GM12878 (cell line): ENCODE measurements at regions not wholly inside any gene's neighbourhood (a gene's known extent, or its start where the extent isn't known, plus 50 kb on each side); places are given as distances from the start of the nearest gene placed in this dataset.

Source experiments
- ATAC-seq: fragments of 200-7000 bp; cut with Tn5 transposase; 3 replicates; pipeline ENCODE4 v1.9.1; 2020; ENCODE audit warnings: mild to moderate bottlenecking, moderate library complexity
- BruUV-seq: library from RNA; stranded (reverse); fragments of 400-500 nt; replicated peaks from 2 replicates; lab custom pipeline; 2021; lab: Mats Ljungman, UMichigan
- CTCF ChIA-PET: fragments of 300-600 bp; sonication (Branson Sonifier 250); formaldehyde crosslinking; extraction: SDS; loops from one replicate; lab custom pipeline; 2021; ENCODE audit warnings: inconsistent platforms; lab: Yijun Ruan, JAX
- POLR2A ChIA-PET: fragments of 350-600 bp; formaldehyde crosslinking; extraction: SDS; loops from one replicate; lab custom pipeline; 2021; ENCODE audit warnings: inconsistent platforms; lab: Charles Lee
- RAD21 ChIA-PET: fragments of 300-600 bp; sonication (Branson Sonifier 250); formaldehyde crosslinking; loops from one replicate; lab custom pipeline; 2023; ENCODE audit warnings: antibody characterized with exemption; ENCODE audit not compliant: unreplicated experiment; lab: Charles Lee
- SMC1A ChIA-PET: fragments of 300-600 bp; sonication (Branson Sonifier 250); formaldehyde crosslinking; loops from one replicate; lab custom pipeline; 2023; ENCODE audit not compliant: unreplicated experiment, uncharacterized antibody; lab: Charles Lee
- DNase-seq: peaks from one replicate; pipeline ENCODE4 v3.0.0-alpha.2; 2011; ENCODE audit warnings: low read depth, low spot score
- FAIRE-seq: peaks from 3 replicates; lab custom pipeline; 2011; peaks lifted over from hg19 to GRCh38; lab: Jason Lieb, UNC
- H2AFZ ChIP-seq: 2 replicates; pipeline ENCODE4 v1.6.0; 2011; ENCODE audit warnings: low read depth, low read length, control low read depth; ENCODE audit not compliant: control insufficient read depth
- H3K27ac ChIP-seq: 2 replicates; pipeline ENCODE4 v1.5.1; 2011; ENCODE audit warnings: control low read depth; ENCODE audit not compliant: control insufficient read depth, insufficient read depth
- H3K27me3 ChIP-seq, 2 experiments: replicated peaks in 1 of 2; 2 replicates each; pipeline versions ENCODE4 v1.6.0 to v1.6.1; 2011; ENCODE audit warnings: low read length in 1 of 2; ENCODE audit not compliant: control insufficient read depth in 2 of 2, insufficient read depth in 2 of 2
- H3K36me3 ChIP-seq, 2 experiments: 2 replicates each; pipeline ENCODE4 v1.5.1; 2011; ENCODE audit warnings: low read length in 1 of 2; ENCODE audit not compliant: control insufficient read depth in 2 of 2, insufficient read depth in 2 of 2
- H3K4me1 ChIP-seq: 2 replicates; pipeline ENCODE4 v1.6.1; 2011; ENCODE audit warnings: mild to moderate bottlenecking, low read length, moderate library complexity, mixed read lengths; ENCODE audit not compliant: control insufficient read depth, insufficient read depth
- H3K4me2 ChIP-seq: 2 replicates; pipeline ENCODE4 v1.6.0; 2011; ENCODE audit warnings: control low read depth; ENCODE audit not compliant: control insufficient read depth, insufficient read depth
- H3K4me3 ChIP-seq: fragments of 200-600 bp; sonication (generic); 2 replicates; pipeline ENCODE4 v1.5.1; 2016
- H3K79me2 ChIP-seq: 2 replicates; pipeline ENCODE4 v1.6.0; 2011; ENCODE audit warnings: low read length; ENCODE audit not compliant: control insufficient read depth, insufficient read depth
- H3K9ac ChIP-seq: 2 replicates; pipeline ENCODE4 v1.8.0; 2011; ENCODE audit warnings: low read length, control low read depth, mixed read lengths; ENCODE audit not compliant: control insufficient read depth, insufficient read depth
- H3K9me3 ChIP-seq: replicated peaks from 3 replicates; pipeline ENCODE4 v1.5.1; 2011; ENCODE audit warnings: mild to moderate bottlenecking, low read length; ENCODE audit not compliant: control insufficient read depth, insufficient read depth
- H4K20me1 ChIP-seq: 2 replicates; pipeline ENCODE4 v1.6.0; 2011; ENCODE audit not compliant: control insufficient read depth, insufficient read depth
- BACH1 ChIP-seq: fragments of 450-650 bp; IDR thresholded peaks from 2 replicates; pipeline ENCODE4 v1.6.1; 2017; ENCODE audit warnings: mild to moderate bottlenecking, borderline replicate concordance
- CBX3 ChIP-seq: fragments of 200-600 bp; sonication (generic); IDR thresholded peaks from 2 replicates; pipeline ENCODE4 v1.6.1; 2016; ENCODE audit warnings: low read depth, borderline replicate concordance
- EED ChIP-seq: sonication (generic); IDR thresholded peaks from 2 replicates; pipeline ENCODE4 v1.6.1; 2016; ENCODE audit warnings: antibody characterized with exemption, low read depth
- EGR1 ChIP-seq, 2 experiments: IDR thresholded peaks; 1 replicate in 1 of 2; 2 replicates in 1 of 2; pipeline ENCODE4 v1.6.1; 2011 to 2012; ENCODE audit warnings: low read depth in 2 of 2, low read length in 2 of 2, borderline replicate concordance in 1 of 2, mild to moderate bottlenecking in 1 of 2, moderate library complexity in 1 of 2
- ETV6 ChIP-seq, 2 experiments: fragments of 450-650 bp in 1 of 2; IDR thresholded peaks in 1 of 2; conservative IDR thresholded peaks in 1 of 2; 2 replicates each; pipeline ENCODE4 v1.6.1; 2014; ENCODE audit warnings: antibody characterized with exemption in 1 of 2, borderline replicate concordance in 1 of 2, low read depth in 1 of 2, mild to moderate bottlenecking in 1 of 2, moderate library complexity in 1 of 2
- HDGF ChIP-seq: fragments of 450-650 bp; IDR thresholded peaks from 2 replicates; pipeline ENCODE4 v1.6.1; 2016; ENCODE audit warnings: antibody characterized with exemption
- IKZF1 ChIP-seq: fragments of 450-650 bp; conservative IDR thresholded peaks from 2 replicates; pipeline ENCODE4 v1.6.1; 2017; ENCODE audit warnings: antibody characterized with exemption, mild to moderate bottlenecking
- IRF4 ChIP-seq: IDR thresholded peaks from 2 replicates; pipeline ENCODE4 v1.6.1; 2011; ENCODE audit warnings: low read depth, low read length
- KDM1A ChIP-seq: fragments of 200-600 bp; sonication (generic); IDR thresholded peaks from 2 replicates; pipeline ENCODE4 v1.6.1; 2016; ENCODE audit warnings: borderline replicate concordance
- KLF5 ChIP-seq: fragments of 450-650 bp; IDR thresholded peaks from 2 replicates; pipeline ENCODE4 v1.6.1; 2014; ENCODE audit warnings: mild to moderate bottlenecking; ENCODE audit not compliant: partially characterized antibody
- PAX5 ChIP-seq: IDR thresholded peaks from 2 replicates; pipeline ENCODE4 v1.6.1; 2011; ENCODE audit warnings: low read depth, low read length, borderline replicate concordance
- POLR2A ChIP-seq: IDR thresholded peaks from 2 replicates; pipeline ENCODE4 v1.6.1; 2011; ENCODE audit warnings: low read depth, mild to moderate bottlenecking, low read length
- RELA ChIP-seq: fragments of 450-650 bp; IDR thresholded peaks from 2 replicates; pipeline ENCODE4 v1.8.0; 2014; ENCODE audit warnings: borderline replicate concordance; ENCODE audit not compliant: partially characterized antibody
- SMARCA5 ChIP-seq: fragments of 450-650 bp; IDR thresholded peaks from 2 replicates; pipeline ENCODE4 v1.6.1; 2017; ENCODE audit warnings: mild to moderate bottlenecking
- SREBF1 ChIP-seq: IDR thresholded peaks from 2 replicates; pipeline ENCODE4 v1.6.1; 2012; ENCODE audit warnings: mild to moderate bottlenecking, low read length
- TCF7 ChIP-seq: IDR thresholded peaks from 2 replicates; pipeline ENCODE4 v1.6.1; 2014; ENCODE audit warnings: antibody characterized with exemption, borderline replicate concordance
- ZZZ3 ChIP-seq: IDR thresholded peaks from 2 replicates; pipeline ENCODE4 v1.6.1; 2011; ENCODE audit warnings: low read depth; ENCODE audit not compliant: control insufficient read depth, insufficient read length
- WGBS: methylation state at CpG from one replicate; pipeline ENCODE4 v1.1.6; 2016; ENCODE audit warnings: low lambda C conversion rate; ENCODE audit not compliant: insufficient replicate concordance, insufficient coverage; ENCODE audit errors: missing lambda C conversion rate; 5-methylcytosine and 5-hydroxymethylcytosine counted together
- in situ Hi-C: fragments of 300-500 bp; cut with MboI; formaldehyde crosslinking; loops from 9 replicates; pipeline ENCODE4 v1.14.3; 2018; ENCODE audit warnings: mixed read lengths
- intact Hi-C: fragments of 100-400 bp; cut with micrococcal nuclease; formaldehyde crosslinking; loops from one replicate; pipeline ENCODE4 v1.14.2; 2022; ENCODE audit not compliant: unreplicated experiment
- TF ChIP-seq, protein P1 (sequence below): IDR thresholded peaks from 2 replicates; pipeline ENCODE4 v1.6.1; 2011; ENCODE audit warnings: mild to moderate bottlenecking, low read depth, low read length, moderate library complexity; ENCODE audit not compliant: insufficient replicate concordance
- TF ChIP-seq, protein P2 (sequence below): fragments of 450-650 bp; formaldehyde crosslinking; IDR thresholded peaks from 2 replicates; pipeline ENCODE4 v1.4.0; 2022; ENCODE audit warnings: mild to moderate bottlenecking, moderate library complexity

DNA sequence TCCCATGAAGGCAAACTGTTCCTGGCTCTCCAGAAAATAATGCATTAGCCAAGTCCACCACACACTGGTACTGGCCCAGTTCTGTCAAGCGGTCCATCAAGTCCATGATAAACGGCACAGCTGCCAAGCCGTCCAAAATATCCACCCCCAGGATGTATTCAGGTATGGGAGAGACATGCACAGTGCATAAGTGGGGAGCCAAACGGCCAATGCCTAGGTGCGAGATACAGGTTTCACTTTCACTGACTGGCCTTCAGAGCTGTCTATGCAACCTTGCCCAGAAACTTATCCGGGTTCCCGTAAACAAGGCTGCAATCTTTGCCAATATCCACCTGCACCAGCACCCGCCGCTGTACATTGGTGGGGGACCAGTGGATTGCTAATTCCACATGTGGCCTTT is 795.8 kb downstream of the EFNA5 start:
- Histone ChIP-seq H3K27me3 (no peaks in the 10 kb centered on the region), H3K27ac (no peak overlapping the region), H3K4me1 (no peaks in the 10 kb centered on the region), H3K9me3 (no peaks in the 10 kb centered on the region; the same call in 2 of the 3 replicates), H4K20me1 (no peaks in the 10 kb centered on the region), H3K4me2 (no peak overlapping the region), H3K9ac (no peak overlapping the region), H2AFZ (no peak overlapping the region), H3K36me3 (no peaks in the 10 kb centered on the region), H3K79me2 (no peaks in the 10 kb centered on the region), H3K4me3 (no peak overlapping the region)
- DNase-seq (no peak), FAIRE-seq (no peak), ATAC-seq (peak; percentile 34; the same call in 2 of the 3 replicates)
- in situ Hi-C loops = no loop called here
- SMC1A ChIA-PET = interaction anchor here (0.6 to 1.0 kb wide), 2 partner anchors 116 to 605 kb away, joined by 3 to 5 read pairs; no protein-coding TSS in a partner anchor
- WGBS = 80% methylated on average over 9 of the region's 9 CpGs
- no TSS peak for BruUV-seq
- intact Hi-C loops = loop anchor here (2.0 to 10.0 kb wide), 2 partner anchors 420 to 606 kb away; no protein-coding TSS in a partner anchor
- CTCF ChIA-PET = interaction anchor here (0.6 kb wide), 1 partner anchor 621 kb away, joined by 3 read pairs; no protein-coding TSS in a partner anchor
- POLR2A ChIA-PET = no interaction called here
- TF ChIP-seq PAX5 (no peak), KDM1A (no peak), SMARCA5 (no peak), SREBF1 (no peak), RELA (no peak), CBX3 (no peak), KLF5 (no peak), ETV6 (conservative IDR thresholded peaks at IDR 0.05 in 1 of 2, IDR thresholded peaks at IDR 0.05 in 1 of 2; ENCODE audit: borderline replicate concordance in 1 of 2, low read depth in 1 of 2) (no peak), EGR1 (IDR thresholded peaks at IDR 0.05; ENCODE audit: borderline replicate concordance in 1 of 2, low read depth in 2 of 2, low read length in 2 of 2) (no peak), POLR2A (no peak), IKZF1 (no peak), BACH1 (no peak), IRF4 (no peak), TCF7 (no peak), EED (no peak), ZZZ3 (no peak), HDGF (no peak)
- TF ChIP-seq, protein P1, sequence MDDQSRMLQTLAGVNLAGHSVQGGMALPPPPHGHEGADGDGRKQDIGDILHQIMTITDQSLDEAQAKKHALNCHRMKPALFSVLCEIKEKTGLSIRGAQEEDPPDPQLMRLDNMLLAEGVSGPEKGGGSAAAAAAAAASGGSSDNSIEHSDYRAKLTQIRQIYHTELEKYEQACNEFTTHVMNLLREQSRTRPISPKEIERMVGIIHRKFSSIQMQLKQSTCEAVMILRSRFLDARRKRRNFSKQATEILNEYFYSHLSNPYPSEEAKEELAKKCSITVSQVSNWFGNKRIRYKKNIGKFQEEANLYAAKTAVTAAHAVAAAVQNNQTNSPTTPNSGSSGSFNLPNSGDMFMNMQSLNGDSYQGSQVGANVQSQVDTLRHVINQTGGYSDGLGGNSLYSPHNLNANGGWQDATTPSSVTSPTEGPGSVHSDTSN = no peak
- TF ChIP-seq, protein P2, sequence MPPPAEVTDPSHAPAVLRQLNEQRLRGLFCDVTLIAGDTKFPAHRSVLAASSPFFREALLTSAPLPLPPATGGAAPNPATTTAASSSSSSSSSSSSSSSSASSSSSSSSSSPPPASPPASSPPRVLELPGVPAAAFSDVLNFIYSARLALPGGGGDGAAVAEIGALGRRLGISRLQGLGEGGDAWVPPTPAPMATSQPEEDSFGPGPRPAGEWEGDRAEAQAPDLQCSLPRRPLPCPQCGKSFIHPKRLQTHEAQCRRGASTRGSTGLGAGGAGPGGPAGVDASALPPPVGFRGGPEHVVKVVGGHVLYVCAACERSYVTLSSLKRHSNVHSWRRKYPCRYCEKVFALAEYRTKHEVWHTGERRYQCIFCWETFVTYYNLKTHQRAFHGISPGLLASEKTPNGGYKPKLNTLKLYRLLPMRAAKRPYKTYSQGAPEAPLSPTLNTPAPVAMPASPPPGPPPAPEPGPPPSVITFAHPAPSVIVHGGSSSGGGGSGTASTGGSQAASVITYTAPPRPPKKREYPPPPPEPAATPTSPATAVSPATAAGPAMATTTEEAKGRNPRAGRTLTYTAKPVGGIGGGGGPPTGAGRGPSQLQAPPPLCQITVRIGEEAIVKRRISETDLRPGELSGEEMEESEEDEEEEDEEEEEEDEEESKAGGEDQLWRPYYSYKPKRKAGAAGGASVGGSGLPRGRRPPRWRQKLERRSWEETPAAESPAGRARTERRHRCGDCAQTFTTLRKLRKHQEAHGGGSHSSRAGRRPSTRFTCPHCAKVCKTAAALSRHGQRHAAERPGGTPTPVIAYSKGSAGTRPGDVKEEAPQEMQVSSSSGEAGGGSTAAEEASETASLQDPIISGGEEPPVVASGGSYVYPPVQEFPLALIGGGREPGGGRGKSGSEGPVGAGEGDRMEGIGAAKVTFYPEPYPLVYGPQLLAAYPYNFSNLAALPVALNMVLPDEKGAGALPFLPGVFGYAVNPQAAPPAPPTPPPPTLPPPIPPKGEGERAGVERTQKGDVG (CRISPR knock-in tag) = no peak
- RAD21 ChIA-PET = interaction anchor here (1.5 to 2.5 kb wide), 2 partner anchors 13 to 606 kb away, joined by 3 to 6 read pairs; no protein-coding TSS in a partner anchor
